HG03064 (cell line): ENCODE measurements at regions not wholly inside any gene's neighbourhood (a gene's known extent, or its start where the extent isn't known, plus 50 kb on each side); places are given as distances from the start of the nearest gene placed in this dataset.
"Not testable (repeated sequence)": the region's sequence is repeated elsewhere in the genome, so short reads cannot be mapped to it uniquely, and the experiment has no call there.

ENCODE experiments used
- ATAC-seq: cut with Tn5 transposase; IDR thresholded peaks from one replicate; pipeline ENCODE4 v1.9.1; 2021; ENCODE audit warnings: low read depth; ENCODE audit not compliant: unreplicated experiment

DNA sequence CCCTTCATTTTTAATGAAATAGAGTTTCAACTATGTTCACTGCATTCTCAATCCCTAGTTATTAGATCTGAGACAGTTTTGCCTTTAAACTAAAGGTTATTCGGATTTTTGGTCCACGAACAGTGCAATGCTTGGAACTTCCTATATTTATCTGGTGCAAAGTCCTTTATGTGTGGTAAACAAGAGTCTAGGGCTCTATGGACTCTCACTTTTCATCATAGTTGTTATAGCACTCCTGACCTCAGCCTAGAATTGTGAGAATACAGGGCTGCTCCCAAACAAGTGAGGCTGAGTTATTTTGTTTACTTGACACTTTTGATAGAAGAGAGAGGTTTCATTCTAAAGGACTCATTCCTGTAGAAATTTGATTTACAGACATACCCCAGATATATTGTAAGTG is 692.1 kb downstream of the TTLL7 start:
- not testable (repeated sequence) for ATAC-seq

DNA sequence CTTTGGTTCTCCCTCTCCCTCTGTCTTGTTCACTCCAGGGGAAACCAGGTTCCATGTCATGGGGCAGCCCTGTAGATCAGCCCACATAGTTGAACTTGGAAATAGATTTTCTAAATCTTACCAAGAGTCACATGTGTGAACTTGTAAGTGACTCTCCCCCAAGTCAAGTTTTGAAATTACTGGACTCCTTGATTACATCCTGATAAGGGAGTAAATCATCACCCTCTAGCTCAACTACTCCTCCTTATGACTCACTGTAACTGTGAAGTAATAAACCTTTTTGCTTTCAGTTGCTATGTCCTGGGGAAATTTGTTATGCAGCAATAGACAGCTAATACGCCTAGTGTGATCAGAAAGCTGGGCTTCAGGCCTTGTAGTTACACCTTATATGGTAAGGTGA is 703.3 kb downstream of the TTLL7 start:
- ATAC-seq = not testable (repeated sequence)

DNA sequence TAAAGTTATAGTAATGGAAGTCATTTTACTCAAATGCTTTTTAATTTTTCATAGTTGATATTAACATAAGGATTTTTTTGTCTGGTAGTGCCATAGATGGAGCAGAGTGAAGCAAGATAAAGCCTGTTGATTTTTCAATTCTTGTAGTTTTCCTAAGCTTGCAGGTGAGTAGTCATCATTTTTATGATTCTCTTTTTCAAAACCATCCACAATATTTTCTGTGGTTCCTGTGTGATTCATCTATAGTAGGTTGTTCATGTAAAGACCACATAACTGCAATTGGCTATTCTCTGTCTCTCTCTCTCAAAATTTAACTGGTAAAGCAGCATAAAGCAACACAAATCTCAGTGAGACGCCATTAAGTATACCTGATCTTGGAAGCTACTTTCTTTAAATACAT is 711.5 kb downstream of the TTLL7 start:
- not testable (repeated sequence) for ATAC-seq

DNA sequence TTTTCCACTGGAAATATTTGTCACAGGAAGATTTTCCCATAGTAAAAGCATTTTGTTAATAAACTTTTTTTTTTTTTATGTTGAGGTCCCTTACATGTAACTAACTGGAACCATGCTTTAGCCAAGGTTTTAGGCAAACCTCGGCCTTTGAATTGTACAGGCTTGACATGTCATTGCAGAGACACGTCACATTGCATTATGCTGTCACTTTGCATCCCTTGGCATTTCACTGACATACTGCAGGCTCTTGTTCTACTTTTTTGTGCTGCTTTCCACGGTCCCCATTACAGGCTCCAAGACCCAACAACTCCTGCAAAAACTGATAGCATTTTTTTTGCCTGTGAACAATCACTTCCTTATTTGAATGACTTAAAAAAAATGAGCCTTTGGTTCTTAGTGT is 724.3 kb downstream of the TTLL7 start:
- ATAC-seq = not testable (repeated sequence)

DNA sequence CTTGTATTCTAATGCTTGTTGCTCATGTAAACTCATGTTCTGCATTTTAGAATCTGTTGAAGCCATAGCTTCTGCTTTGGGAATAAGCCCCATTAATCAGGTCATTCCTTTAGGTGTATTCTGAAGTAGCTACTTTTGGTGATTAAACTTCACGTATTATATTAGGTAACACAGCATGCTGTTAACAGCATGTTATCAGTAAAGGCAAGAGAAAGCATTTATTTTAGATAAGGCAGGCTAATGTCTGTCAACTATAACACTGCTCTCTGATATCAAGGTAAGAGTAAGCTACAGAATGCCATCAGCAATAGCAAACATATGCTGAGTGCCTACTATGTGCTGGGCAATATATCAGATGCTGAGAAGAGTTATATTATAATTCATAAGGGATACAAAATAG is 726.4 kb downstream of the TTLL7 start:
- not testable (repeated sequence) for ATAC-seq

DNA sequence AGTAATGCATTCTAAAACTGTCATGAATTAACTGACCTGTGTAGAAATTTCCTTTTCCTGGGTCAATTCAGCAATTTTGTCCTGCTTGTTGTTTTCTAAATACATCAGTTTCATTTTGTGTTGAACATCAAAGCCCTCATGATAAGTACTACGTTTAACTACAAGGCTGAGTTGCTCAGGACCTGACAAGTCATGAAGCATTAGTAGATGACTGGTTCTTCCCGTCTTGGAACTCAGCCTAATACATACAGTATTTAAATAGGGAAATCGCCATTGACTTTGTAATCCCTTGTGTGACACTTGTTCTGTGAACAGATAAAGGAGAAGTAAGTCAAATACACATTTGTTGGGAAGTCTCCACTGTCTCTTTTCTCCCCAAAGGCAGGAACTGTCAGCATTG is 727.1 kb downstream of the TTLL7 start:
- ATAC-seq = not testable (repeated sequence)

DNA sequence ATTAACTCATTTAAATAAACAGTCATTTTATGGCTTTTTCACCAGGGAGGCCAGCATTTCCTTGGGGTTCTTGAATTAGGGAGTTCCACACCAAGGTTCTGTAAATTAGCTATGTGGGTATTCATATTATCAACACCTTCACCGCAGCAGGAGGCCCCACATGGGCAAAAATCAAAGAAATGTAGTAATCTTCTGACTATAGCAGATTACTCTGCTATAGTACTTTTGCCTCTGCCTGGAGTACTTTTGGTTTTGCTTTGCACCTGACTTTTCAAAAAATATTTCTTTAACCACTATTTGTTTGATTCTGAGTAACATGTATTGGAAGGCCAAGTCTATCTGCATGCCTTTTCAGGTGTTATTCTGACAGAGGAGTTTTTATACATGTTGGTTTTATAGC is 728.1 kb downstream of the TTLL7 start:
- not testable (repeated sequence) for ATAC-seq

DNA sequence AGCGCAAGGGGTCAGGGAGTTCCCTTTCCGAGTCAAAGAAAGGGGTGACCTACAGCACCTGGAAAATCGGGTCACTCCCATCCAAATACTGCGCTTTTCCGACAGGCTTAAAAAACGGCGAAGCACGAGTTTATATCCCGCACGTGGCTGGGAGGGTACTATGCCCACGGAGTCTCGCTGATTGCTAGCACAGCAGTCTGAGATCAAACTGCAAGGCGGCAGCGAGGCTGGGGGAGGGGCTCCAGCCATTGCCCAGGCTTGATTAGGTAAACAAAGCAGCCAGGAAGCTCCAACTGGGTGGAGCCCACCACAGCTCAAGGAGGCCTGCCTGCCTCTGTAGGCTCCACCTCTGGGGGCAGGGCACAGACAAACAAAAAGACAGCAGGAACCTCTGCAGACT is 735.1 kb downstream of the TTLL7 start:
- not testable (repeated sequence) for ATAC-seq

DNA sequence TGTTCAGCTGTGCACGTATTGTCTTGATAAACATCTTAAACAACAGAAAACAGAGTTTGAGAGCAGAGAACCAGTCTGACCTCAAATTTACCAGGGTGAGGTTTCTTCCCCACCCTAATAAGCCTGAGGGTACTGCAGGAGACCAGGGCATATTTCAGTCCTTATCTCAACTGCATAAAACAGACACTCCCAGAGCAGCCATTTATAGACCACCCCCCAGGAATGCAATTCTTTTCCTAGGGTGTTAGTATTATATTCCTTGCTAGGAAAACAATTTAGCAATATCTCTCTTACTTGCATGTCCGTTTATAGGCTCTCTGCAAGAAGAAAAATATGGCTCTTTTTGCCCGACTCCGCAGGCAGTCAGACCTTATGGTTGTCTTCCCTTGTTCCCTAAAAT is 747.2 kb downstream of the TTLL7 start:
- ATAC-seq = not testable (repeated sequence)

DNA sequence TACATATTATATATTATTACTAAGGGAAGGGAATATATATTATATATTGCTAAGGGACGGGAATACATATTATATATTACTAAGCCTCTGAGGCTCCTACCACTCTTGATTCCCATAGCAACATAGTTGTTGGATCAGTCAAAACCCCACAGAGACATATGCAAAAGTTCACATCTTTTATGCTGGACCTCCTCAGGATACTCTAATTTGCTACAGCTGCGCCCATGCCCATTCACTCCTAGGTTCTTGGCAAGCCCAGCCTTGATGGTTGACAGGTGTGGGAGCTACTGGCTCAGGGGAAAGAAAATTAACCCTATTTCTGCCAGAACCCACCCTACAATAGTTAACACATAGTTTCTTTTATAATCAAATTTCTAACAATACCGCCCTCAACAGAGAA is 752.2 kb downstream of the TTLL7 start:
- ATAC-seq = not testable (repeated sequence)

DNA sequence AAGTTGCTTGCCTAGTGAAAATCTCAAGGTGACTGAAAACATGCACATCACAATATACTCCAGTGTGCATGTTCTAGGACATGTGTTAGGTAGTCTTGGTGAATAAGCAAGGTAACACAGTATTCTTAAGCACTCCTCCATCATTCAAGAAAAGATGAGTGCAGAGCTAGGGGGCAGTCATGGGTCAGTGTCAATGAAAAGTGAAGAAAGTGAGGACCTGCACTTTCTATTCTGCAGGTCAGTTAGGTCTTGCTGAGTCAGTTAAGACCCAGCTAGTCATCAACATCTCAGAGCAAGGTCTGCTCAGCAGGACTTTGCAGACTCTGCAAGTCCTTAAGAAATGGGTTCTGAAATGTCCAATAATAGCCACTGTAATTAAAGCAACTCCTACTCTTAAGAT is 754.1 kb downstream of the TTLL7 start:
- not testable (repeated sequence) for ATAC-seq

DNA sequence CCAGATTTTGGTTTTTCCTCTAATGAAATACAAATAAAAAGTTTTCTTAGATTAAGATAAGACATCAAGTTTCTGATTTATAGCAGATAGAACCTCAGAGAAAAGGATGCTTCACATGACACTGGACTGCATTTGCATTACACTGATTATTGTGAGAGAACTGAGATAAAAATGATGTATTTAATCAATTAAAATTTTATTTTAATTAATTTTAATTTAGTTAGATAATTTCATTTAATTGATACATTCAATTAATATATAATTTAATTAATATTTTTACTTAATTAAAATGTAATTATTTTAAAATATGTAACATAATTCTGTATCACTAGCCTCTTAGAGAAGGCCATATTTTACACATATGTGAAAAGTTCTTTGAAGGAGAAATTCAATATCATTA is 759.4 kb downstream of the TTLL7 start:
- ATAC-seq = not testable (repeated sequence)

DNA sequence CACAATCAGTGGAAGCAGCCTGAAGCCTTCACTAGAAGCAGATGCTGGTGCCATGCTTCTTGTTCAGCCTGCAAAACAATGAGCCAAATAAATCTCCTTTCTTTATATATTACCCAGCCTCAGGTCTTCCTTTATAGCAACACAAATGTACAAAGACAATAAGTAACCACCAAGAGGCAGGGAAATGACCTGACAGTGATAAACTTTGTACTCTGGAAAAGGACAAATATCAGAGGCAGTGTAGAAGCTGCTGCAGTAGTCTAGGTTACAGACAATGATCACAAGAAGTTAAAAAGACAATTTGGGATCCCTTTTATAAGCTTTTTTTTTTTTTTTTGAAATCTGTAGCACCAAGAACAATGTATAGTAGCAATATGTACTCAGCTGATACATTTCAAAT is 760.3 kb downstream of the TTLL7 start:
- not testable (repeated sequence) for ATAC-seq

DNA sequence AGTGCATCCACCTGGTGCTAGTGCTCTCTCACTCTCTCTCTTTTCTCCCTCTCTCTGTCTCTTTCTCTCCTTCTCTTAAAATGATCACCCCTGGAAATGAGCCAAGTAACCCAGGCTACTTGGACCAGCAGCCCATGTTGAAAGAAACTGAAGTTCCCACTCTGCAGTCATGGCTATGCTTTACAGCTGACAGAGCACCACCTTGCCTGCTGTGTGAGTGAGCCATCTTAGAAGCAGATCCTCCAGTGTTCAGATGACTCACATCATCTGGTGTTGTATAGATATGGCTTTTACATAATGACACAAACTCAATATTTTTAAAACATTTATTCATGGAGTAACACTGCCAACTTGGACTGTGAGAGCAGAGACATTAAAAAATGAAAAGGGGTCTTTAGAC is 779.1 kb downstream of the TTLL7 start:
- not testable (repeated sequence) for ATAC-seq

DNA sequence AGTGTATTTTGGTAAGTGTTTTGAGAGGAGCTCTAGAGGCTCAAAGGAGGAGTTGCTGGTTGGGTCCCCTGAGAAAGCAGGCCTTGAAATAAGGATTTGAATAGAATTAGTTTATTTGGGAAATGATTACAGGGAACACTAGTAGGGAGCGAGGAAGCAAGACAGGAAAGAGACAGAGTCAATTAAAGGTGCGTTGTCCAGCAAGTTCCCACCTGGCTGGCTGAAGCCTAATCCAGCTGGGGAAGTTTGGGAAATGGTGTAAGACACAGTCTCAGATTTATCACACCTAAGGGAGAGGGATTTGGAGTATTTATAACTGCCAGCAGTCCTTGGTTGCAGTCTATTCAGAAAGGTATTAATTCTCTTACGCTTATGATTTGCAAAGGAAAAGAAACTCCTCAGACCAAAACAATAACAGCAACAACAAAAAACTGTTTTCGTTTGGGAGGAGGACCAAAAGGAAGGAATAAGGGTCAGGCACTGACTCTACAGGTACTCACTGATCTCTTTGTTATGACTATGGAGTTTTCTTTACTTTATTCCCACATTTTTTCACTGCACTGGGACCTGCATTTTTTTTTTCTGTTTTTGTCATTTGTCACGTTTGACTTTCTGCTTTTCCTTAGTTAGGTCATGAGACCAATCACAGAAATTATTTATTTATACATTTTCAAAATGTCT is 780.8 kb downstream of the TTLL7 start:
- not testable (repeated sequence) for ATAC-seq

DNA sequence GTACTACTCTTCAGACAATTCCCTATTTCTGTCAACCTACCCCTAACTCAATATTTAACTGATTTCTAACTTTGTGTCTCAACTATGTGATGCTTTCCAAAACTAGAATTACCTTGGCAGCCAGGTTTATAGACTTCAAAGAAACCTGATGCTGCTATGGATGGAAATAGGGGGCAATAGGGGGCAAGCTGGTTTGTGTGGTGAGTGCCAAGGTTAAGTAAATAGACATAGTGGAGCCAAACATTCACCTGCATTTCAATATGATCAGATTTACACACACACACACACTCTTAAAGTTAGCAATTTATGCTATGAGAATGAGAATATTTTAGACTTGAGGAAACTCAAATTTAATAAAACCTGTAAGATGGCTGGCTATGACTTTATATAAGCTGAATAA is 784.6 kb downstream of the TTLL7 start:
- not testable (repeated sequence) for ATAC-seq

DNA sequence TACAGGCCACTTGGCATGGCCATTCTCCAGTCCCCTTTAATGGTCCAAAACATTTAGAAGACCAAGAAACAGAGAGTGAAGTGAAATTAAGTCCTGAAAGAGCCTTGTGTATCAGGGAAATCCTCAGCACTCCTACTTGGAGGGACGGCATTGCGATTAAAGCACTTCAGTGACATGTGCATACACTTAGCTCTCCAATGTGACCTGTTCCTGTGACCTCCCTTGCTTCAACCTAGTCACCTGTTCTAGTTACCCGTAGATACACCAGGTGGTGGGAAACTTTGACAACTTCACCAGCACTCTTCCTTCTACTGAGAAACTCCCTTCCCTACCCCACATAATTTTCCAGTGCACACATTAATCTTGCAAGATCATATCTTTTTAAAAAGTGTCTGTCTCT is 785.3 kb downstream of the TTLL7 start:
- ATAC-seq = not testable (repeated sequence)

DNA sequence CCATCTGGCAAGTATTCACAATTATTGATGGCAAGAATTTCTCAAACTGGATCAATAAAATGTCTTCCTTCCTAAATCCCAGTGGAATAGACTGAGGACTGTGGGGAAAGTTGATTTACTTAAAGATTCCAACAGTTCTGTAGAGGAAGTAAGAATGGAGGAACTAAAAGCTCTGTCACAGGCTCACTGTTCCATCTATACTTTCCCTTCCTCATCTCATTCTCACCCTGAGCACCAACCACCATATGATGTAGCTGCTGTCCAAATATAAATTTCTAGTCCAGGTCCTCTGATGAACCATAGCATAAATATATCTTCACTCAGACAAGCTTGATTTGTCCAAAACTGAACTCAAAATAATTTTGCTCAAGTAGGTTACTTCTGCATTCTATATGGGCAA is 786.9 kb downstream of the TTLL7 start:
- ATAC-seq = not testable (repeated sequence)

DNA sequence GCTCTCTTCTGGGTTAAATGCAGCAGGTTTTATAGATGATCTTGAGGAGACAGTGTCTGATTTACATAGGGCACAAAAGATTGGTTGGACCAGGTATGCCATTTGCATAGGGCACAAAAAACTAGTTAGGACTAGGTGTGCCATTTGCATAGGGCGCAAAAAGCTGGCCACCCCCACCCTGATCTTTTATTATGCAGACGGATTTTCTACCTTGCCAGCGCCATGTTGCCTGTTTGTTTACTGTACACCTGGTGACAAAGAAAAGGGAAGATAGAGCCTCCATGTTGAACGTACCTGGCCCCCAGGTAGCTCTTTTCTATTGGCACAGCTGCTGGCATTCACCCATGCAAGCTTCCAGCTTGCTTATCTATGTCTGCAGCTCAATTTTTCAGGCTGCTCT is 790.4 kb downstream of the TTLL7 start:
- not testable (repeated sequence) for ATAC-seq

DNA sequence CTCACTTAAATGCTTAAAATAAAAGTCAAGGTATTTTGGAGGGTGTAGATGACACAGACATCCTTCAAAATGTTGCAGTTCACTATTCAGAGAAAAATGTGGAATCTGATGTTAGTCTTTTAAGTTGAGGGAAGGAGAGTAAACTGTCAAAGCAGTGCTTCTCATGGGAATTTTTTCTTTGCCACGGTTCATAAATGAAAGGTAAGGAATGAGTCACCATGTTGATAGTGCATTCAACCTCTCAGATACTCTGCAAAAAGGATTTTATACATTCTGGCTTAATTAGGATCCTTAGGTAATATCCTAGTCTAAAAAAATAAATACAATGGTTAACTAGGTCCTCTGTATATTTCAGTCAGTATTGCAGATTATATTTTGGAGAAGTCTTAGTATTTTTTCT is 804.3 kb downstream of the TTLL7 start:
- not testable (repeated sequence) for ATAC-seq

DNA sequence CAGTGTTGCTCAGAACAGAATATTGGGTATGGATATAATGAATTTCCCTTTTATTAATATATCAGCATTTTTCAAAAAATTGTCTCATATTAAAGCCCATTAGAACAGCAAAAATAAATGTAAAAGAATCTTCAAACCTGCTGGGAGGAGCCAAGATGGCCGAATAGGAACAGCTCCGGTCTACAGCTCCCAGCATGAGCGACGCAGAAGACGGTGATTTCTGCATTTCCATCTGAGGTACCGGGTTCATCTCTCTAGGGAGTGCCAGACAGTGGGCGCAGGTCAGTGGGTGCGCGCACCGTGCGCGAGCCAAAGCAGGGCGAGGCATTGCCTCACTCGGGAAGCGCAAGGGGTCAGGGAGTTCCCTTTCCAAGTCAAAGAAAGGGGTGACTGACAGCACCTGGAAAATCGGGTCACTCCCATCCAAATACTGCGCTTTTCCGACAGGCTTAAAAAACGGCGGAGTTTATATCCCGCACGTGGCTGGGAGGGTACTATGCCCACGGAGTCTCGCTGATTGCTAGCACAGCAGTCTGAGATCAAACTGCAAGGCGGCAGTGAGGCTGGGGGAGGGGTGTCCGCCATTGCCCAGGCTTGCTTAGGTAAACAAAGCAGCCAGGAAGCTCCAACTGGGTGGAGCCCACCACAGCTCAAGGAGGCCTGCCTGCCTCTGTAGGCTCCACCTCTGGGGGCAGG is 816.8 kb downstream of the TTLL7 start:
- not testable (repeated sequence) for ATAC-seq

DNA sequence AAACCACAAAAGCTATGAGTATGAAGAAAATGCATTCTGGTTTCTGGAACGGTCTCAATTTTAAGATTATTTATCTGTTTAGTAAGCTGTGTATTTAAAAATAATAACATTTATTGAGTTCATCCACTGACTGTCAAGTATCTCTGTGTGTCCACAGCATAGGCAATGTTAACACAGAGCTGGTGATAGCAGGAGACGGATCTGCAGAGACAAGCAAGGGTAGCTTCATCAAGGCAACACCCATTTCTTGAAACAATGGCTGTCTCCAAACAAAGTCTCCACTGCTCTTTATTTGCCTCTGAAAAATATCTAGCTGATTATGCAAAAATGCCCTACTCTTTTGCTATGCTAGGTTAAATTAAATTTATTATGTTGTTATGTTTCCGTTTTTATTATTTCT is 818.3 kb downstream of the TTLL7 start:
- ATAC-seq = not testable (repeated sequence)
